ENCODE measurements at regions not wholly inside any gene's neighbourhood (a gene's known extent, or its start where the extent isn't known, plus 50 kb on each side); places are given as distances from the start of the nearest gene placed in this dataset.

- TF ChIP-seq, protein P1, sequence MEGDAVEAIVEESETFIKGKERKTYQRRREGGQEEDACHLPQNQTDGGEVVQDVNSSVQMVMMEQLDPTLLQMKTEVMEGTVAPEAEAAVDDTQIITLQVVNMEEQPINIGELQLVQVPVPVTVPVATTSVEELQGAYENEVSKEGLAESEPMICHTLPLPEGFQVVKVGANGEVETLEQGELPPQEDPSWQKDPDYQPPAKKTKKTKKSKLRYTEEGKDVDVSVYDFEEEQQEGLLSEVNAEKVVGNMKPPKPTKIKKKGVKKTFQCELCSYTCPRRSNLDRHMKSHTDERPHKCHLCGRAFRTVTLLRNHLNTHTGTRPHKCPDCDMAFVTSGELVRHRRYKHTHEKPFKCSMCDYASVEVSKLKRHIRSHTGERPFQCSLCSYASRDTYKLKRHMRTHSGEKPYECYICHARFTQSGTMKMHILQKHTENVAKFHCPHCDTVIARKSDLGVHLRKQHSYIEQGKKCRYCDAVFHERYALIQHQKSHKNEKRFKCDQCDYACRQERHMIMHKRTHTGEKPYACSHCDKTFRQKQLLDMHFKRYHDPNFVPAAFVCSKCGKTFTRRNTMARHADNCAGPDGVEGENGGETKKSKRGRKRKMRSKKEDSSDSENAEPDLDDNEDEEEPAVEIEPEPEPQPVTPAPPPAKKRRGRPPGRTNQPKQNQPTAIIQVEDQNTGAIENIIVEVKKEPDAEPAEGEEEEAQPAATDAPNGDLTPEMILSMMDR (IDR thresholded peaks at IDR 0.05; ENCODE audit: insufficient read depth, low read length) = no peak
- no peak for TF ChIP-seq POLR2AphosphoS5 (IDR thresholded peaks at IDR 0.05; ENCODE audit: low read depth)
- no peak for TF ChIP-seq REST (IDR thresholded peaks at IDR 0.05; ENCODE audit: insufficient replicate concordance, low read depth)
These were observed 473.0 kb downstream of the FAT4 start for GRCh38 chr4:125787707-125788106.

Data from HL-60 (cell line).